Esophagus (tissue), 2 donors: ENCODE measurements at regions not wholly inside any gene's neighbourhood (a gene's known extent, or its start where the extent isn't known, plus 50 kb on each side); places are given as distances from the start of the nearest gene placed in this dataset.
"Not testable (repeated sequence)": the region's sequence is repeated elsewhere in the genome, so short reads cannot be mapped to it uniquely, and the experiment has no call there.

Experiments used
- H3K27ac ChIP-seq, 2 donors: one replicate each; pipeline ENCODE4 v1.5.1; 2013; ENCODE audit warnings: low read depth in 2 of 2, mild to moderate bottlenecking in 2 of 2, inconsistent platforms in 1 of 2, low read length in 1 of 2, moderate library complexity in 1 of 2
- H3K27me3 ChIP-seq, 2 donors: one replicate each; pipeline ENCODE4 v1.6.1; 2013; ENCODE audit warnings: low read length in 2 of 2, control low read depth in 1 of 2, mild to moderate bottlenecking in 1 of 2; ENCODE audit not compliant: insufficient read depth in 2 of 2, control insufficient read depth in 1 of 2
- H3K36me3 ChIP-seq, 2 donors: one replicate each; pipeline ENCODE4 v1.6.1; 2013; ENCODE audit warnings: low read length in 1 of 2; ENCODE audit not compliant: control insufficient read depth in 2 of 2, insufficient read depth in 2 of 2
- H3K4me1 ChIP-seq, 2 donors: one replicate each; pipeline ENCODE4 v1.6.1; 2013; ENCODE audit warnings: low read length in 1 of 2; ENCODE audit not compliant: control insufficient read depth in 2 of 2, insufficient read depth in 2 of 2
- H3K4me3 ChIP-seq, 2 donors: one replicate each; pipeline ENCODE4 v1.5.1; 2013; ENCODE audit warnings: low read length in 2 of 2, mild to moderate bottlenecking in 2 of 2, low read depth in 1 of 2, moderate library complexity in 1 of 2
- H3K9me3 ChIP-seq, 2 donors: one replicate each; pipeline ENCODE4 v1.6.1; 2013; ENCODE audit warnings: mild to moderate bottlenecking in 2 of 2, low read depth in 1 of 2, low read length in 1 of 2, moderate library complexity in 1 of 2; ENCODE audit not compliant: control insufficient read depth in 2 of 2, insufficient read depth in 1 of 2
- WGBS, 2 donors: extraction: QIAGEN DNeasy Blood & Tissue Kit; methylation state at CpG; one replicate each; pipeline ENCODE4 v1.1.7; 2013; 5-methylcytosine and 5-hydroxymethylcytosine counted together
- donor health status: healthy with polysubstance abuse.
- donor health status: Bipolar disorder and iron deficiency.

- Histone ChIP-seq H3K9me3 (no peaks in the 10 kb centered on the region), H3K4me1 (peaks cover 6 to 10% of the 10 kb centered on the region in 2 donors), H3K27me3 (no peaks in the 10 kb centered on the region), H3K4me3 (no peak overlapping the region), H3K27ac (peak overlapping the region; percentile 52 to 68), H3K36me3 (no peaks in the 10 kb centered on the region)
- WGBS, 2 donors = 32 to 42% methylated on average over 8 of the region's 8 CpGs
Measured at GRCh38 chr1:113199760-113200455, 126.9 kb downstream of the LRIG2 start.

GRCh38 chr1:113201560-113201959, 128.6 kb downstream of the LRIG2 start:
- H3K27ac ChIP-seq = peak overlapping the region; percentile 13 to 72
- peaks cover 6 to 10% of the 10 kb centered on the region in 2 donors for H3K4me1 ChIP-seq
- no peaks in the 10 kb centered on the region for H3K9me3 ChIP-seq
- H3K36me3 ChIP-seq = no peaks in the 10 kb centered on the region
- H3K27me3 ChIP-seq = no peaks in the 10 kb centered on the region
- H3K4me3 ChIP-seq = no peak overlapping the region

- WGBS, 2 donors = 79 to 81% methylated on average over 4 of the region's 4 CpGs
- Histone ChIP-seq H3K27ac (no peak overlapping the region), H3K27me3 (no peaks in the 10 kb centered on the region)
Measured at GRCh38 chr1:113205980-113206766, 133.2 kb downstream of the LRIG2 start.

GRCh38 chr1:113207019-113207418, 134.0 kb downstream of the LRIG2 start:
- Histone ChIP-seq H3K4me3 (no peak overlapping the region), H3K27me3 (no peaks in the 10 kb centered on the region), H3K27ac (no peak overlapping the region), H3K9me3 (no peaks in the 10 kb centered on the region), H3K36me3 (no peaks in the 10 kb centered on the region), H3K4me1 (no peaks in the 10 kb centered on the region)
- WGBS, 2 donors = 41 to 44% methylated on average over 2 of the region's 2 CpGs

More at GRCh38 chr1:113205980-113206766, 133.2 kb downstream of the LRIG2 start:
- no peaks in the 10 kb centered on the region for H3K4me1 ChIP-seq
- H3K9me3 ChIP-seq = no peaks in the 10 kb centered on the region
- no peaks in the 10 kb centered on the region for H3K36me3 ChIP-seq
- H3K4me3 ChIP-seq = no peak overlapping the region

GRCh38 chr1:113207457-113207856, 134.5 kb downstream of the LRIG2 start:
- Histone ChIP-seq H3K4me3 (no peak overlapping the region), H3K9me3 (no peaks in the 10 kb centered on the region), H3K36me3 (no peaks in the 10 kb centered on the region), H3K27me3 (no peaks in the 10 kb centered on the region), H3K4me1 (no peaks in the 10 kb centered on the region), H3K27ac (no peak overlapping the region)
- WGBS, 2 donors = 88 to 89% methylated on average over 1 of the region's 1 CpG

- H3K9me3 ChIP-seq, H3K4me3 ChIP-seq, H3K36me3 ChIP-seq, H3K27ac ChIP-seq, H3K4me1 ChIP-seq, H3K27me3 ChIP-seq: not testable (repeated sequence)
- WGBS, 2 donors = 81 to 89% methylated on average over 9 of the region's 9 CpGs
Measured at GRCh38 chr1:113208425-113208824, 135.4 kb downstream of the LRIG2 start.

- no peak overlapping the region for H3K4me3 ChIP-seq
- no peaks in the 10 kb centered on the region for H3K27me3 ChIP-seq
- 22 to 58% methylated on average over 4 of the region's 4 CpGs for WGBS, 2 donors
- H3K27ac ChIP-seq = peak overlapping the region in 1 of 2 donors; percentile 5
- no peaks in the 10 kb centered on the region for H3K4me1 ChIP-seq
- no peaks in the 10 kb centered on the region for H3K36me3 ChIP-seq
- no peaks in the 10 kb centered on the region for H3K9me3 ChIP-seq
Measured at GRCh38 chr1:113210248-113210647, 137.2 kb downstream of the LRIG2 start.

GRCh38 chr1:113211467-113211866, 138.5 kb downstream of the LRIG2 start:
- WGBS, 2 donors = 78 to 79% methylated on average over 5 of the region's 5 CpGs
- Histone ChIP-seq H3K4me3 (no peak overlapping the region), H3K4me1 (no peaks in the 10 kb centered on the region), H3K9me3 (no peaks in the 10 kb centered on the region), H3K36me3 (no peaks in the 10 kb centered on the region), H3K27me3 (no peaks in the 10 kb centered on the region), H3K27ac (no peak overlapping the region)

- Histone ChIP-seq H3K27ac (no peak overlapping the region), H3K4me1 (no peaks in the 10 kb centered on the region), H3K9me3 (no peaks in the 10 kb centered on the region), H3K27me3 (no peaks in the 10 kb centered on the region), H3K4me3 (no peak overlapping the region), H3K36me3 (no peaks in the 10 kb centered on the region)
- 85 to 91% methylated on average over 3 of the region's 3 CpGs for WGBS, 2 donors
Measured at GRCh38 chr1:113215015-113215414, 142.0 kb downstream of the LRIG2 start.

GRCh38 chr1:113216664-113217063, 143.7 kb downstream of the LRIG2 start:
- Histone ChIP-seq H3K4me3 (no peak overlapping the region), H3K36me3 (no peaks in the 10 kb centered on the region), H3K27me3 (no peaks in the 10 kb centered on the region), H3K9me3 (no peaks in the 10 kb centered on the region), H3K27ac (no peak overlapping the region), H3K4me1 (no peaks in the 10 kb centered on the region)
- WGBS, 2 donors = 73 to 80% methylated on average over 3 of the region's 3 CpGs
